ENCODE measurements at regions not wholly inside any gene's neighbourhood (a gene's known extent, or its start where the extent isn't known, plus 50 kb on each side); places are given as distances from the start of the nearest gene placed in this dataset.
"Not testable (repeated sequence)": the region's sequence is repeated elsewhere in the genome, so short reads cannot be mapped to it uniquely, and the experiment has no call there.

GRCh38 chr5:66382152-66382551 is 214.0 kb upstream of the MAST4 start:
- H3K9me3 ChIP-seq (ENCODE audit: control insufficient read depth in 1 of 2, low read length in 2 of 2) = no peaks in the 10 kb centered on the region
- no peak overlapping the region for H3K4me3 ChIP-seq (ENCODE audit: low read length in 2 of 2)
- H3K27ac ChIP-seq (ENCODE audit: low read depth, low read length) = no peak overlapping the region
- Mint-ChIP-seq H3K36me3 (no peaks in the 10 kb centered on the region), H3K9me3 (peaks cover 0 to 21% (median 16%) of the 10 kb centered on the region in 8 donors), H3K4me1 (no peaks in the 10 kb centered on the region), H3K27me3 (peaks cover 4% of the 10 kb centered on the region in 2 donors), H3K4me3 (no peak overlapping the region), H3K27ac (no peak overlapping the region)
- CTCF ChIA-PET (ENCODE audit: partially characterized antibody) = no interaction called here
- no peak for DNase-seq
- H3K36me3 ChIP-seq (ENCODE audit: insufficient read depth, low read length) = no peaks in the 10 kb centered on the region
- H3K27me3 ChIP-seq (ENCODE audit: insufficient read depth, low read length) = no peaks in the 10 kb centered on the region
- no peaks in the 10 kb centered on the region for H3K4me1 ChIP-seq (ENCODE audit: insufficient read depth, low read length)
- POLR2A ChIA-PET (ENCODE audit: partially characterized antibody) = no interaction called here
- intact Hi-C loops (cut with micrococcal nuclease) = no loop called here

DNA sequence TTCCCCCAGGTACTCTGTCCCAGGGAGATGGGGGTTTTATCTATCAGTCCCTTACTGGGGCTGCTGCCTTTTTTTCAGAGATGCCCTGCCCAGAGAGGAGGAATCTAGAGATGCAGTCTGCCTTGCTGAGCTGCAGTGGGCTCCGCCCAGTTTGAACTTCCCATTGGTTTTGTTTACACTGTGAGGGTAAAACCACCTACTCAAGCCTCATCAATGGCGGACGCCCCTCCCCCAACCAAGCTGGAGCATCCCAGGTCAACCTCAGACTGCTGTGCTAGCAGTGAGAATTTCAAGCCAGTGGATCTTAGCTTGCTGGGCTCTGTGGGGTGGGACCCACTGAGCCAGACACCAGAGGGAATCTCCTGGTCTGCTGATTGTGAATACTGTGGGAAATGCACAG is 191.0 kb upstream of the MAST4 start:
- H3K4me3 ChIP-seq (ENCODE audit: low read length in 2 of 2); CTCF ChIA-PET (ENCODE audit: partially characterized antibody); H3K4me1 ChIP-seq (ENCODE audit: insufficient read depth, low read length); H3K36me3 Mint-ChIP-seq; H3K27me3 ChIP-seq (ENCODE audit: insufficient read depth, low read length); H3K36me3 ChIP-seq (ENCODE audit: insufficient read depth, low read length); intact Hi-C loops (cut with micrococcal nuclease); H3K4me1 Mint-ChIP-seq; DNase-seq; H3K27ac ChIP-seq (ENCODE audit: low read depth, low read length); POLR2A ChIA-PET (ENCODE audit: partially characterized antibody); H3K9me3 ChIP-seq (ENCODE audit: control insufficient read depth in 1 of 2, low read length in 2 of 2); H3K27ac Mint-ChIP-seq; H3K9me3 Mint-ChIP-seq; H3K4me3 Mint-ChIP-seq: not testable (repeated sequence)
- peaks cover 4 to 11% of the 10 kb centered on the region in 2 donors for H3K27me3 Mint-ChIP-seq

- H3K36me3 Mint-ChIP-seq = no peaks in the 10 kb centered on the region
- ChIA-PET CTCF (ENCODE audit: partially characterized antibody) (no interaction called here), POLR2A (ENCODE audit: partially characterized antibody) (no interaction called here)
- H3K4me1 Mint-ChIP-seq = no peaks in the 10 kb centered on the region
- Histone ChIP-seq H3K4me3 (ENCODE audit: low read length in 2 of 2) (no peak overlapping the region), H3K36me3 (ENCODE audit: insufficient read depth, low read length) (no peaks in the 10 kb centered on the region), H3K27ac (ENCODE audit: low read depth, low read length) (no peak overlapping the region), H3K4me1 (ENCODE audit: insufficient read depth, low read length) (no peaks in the 10 kb centered on the region), H3K27me3 (ENCODE audit: insufficient read depth, low read length) (no peaks in the 10 kb centered on the region), H3K9me3 (ENCODE audit: control insufficient read depth in 1 of 2, low read length in 2 of 2) (no peaks in the 10 kb centered on the region)
- H3K9me3 Mint-ChIP-seq = peaks cover 0 to 5% (median 0%) of the 10 kb centered on the region in 8 donors
- no peak overlapping the region for H3K27ac Mint-ChIP-seq
- intact Hi-C loops (cut with micrococcal nuclease) = no loop called here
- H3K4me3 Mint-ChIP-seq = no peak overlapping the region
- DNase-seq = no peak
- peaks cover 4 to 11% of the 10 kb centered on the region in 2 donors for H3K27me3 Mint-ChIP-seq
These were observed 189.3 kb upstream of the MAST4 start for GRCh38 chr5:66406761-66407336.

DNA sequence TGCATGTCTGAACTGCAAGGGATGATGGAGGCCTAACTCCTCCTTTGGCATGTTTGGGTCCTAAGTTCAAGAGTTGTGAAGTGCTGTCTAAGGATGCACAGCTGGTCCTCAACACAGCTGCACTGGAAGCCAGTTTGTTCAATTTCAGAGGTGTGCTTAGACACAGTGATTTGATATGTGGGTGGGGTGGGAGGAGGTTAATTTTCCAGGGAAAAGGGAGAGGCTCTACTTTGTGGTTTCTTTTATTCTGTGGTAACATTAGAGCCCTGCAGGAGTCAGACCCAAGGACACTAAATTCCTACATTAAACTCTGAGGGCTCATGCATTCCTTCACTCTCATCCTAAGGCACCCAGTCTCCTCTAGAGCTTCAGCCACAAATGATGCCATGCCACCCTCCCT is 188.4 kb upstream of the MAST4 start:
- H3K4me3 ChIP-seq (ENCODE audit: low read length in 2 of 2) = no peak overlapping the region
- H3K27me3 ChIP-seq (ENCODE audit: insufficient read depth, low read length) = no peaks in the 10 kb centered on the region
- intact Hi-C loops (cut with micrococcal nuclease) = no loop called here
- no peak overlapping the region for H3K27ac ChIP-seq (ENCODE audit: low read depth, low read length)
- Mint-ChIP-seq H3K4me1 (no peaks in the 10 kb centered on the region), H3K27ac (no peak overlapping the region), H3K36me3 (no peaks in the 10 kb centered on the region), H3K9me3 (peaks cover 0 to 4% (median 0%) of the 10 kb centered on the region in 8 donors), H3K27me3 (peaks cover 3 to 9% of the 10 kb centered on the region in 2 donors), H3K4me3 (no peak overlapping the region)
- CTCF ChIA-PET (ENCODE audit: partially characterized antibody) = no interaction called here
- POLR2A ChIA-PET (ENCODE audit: partially characterized antibody) = no interaction called here
- DNase-seq = no peak
- H3K36me3 ChIP-seq (ENCODE audit: insufficient read depth, low read length) = no peaks in the 10 kb centered on the region
- H3K4me1 ChIP-seq (ENCODE audit: insufficient read depth, low read length) = no peaks in the 10 kb centered on the region
- H3K9me3 ChIP-seq (ENCODE audit: control insufficient read depth in 1 of 2, low read length in 2 of 2) = no peaks in the 10 kb centered on the region

DNA sequence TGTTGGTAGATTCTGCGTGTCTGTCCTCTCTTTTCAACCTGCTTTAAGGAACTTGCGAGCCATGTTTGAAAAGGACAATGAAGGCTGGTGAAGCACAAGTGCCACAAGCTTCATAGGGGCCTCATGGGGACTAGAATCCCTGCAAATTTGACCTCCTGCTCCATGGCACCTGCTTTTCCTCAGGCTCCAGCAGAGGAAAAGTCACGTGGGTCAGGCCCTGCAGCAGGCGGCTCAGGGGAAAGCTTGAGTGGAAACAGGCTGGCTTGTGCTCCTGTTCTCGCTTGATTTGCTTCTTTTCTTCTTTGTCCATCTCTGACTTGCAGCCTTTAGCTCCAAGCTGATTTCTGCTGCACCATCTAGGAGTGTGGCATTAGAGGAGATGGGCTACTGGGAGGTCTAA is 187.6 kb upstream of the MAST4 start:
- Mint-ChIP-seq H3K27me3 (peaks cover 2 to 8% of the 10 kb centered on the region in 2 donors), H3K4me3 (no peak overlapping the region), H3K27ac (no peak overlapping the region), H3K4me1 (no peaks in the 10 kb centered on the region), H3K9me3 (peaks cover 0 to 3% (median 0%) of the 10 kb centered on the region in 8 donors), H3K36me3 (no peaks in the 10 kb centered on the region)
- no peak overlapping the region for H3K4me3 ChIP-seq (ENCODE audit: low read length in 2 of 2)
- ChIA-PET CTCF (ENCODE audit: partially characterized antibody) (interaction anchor here (0.6 kb wide), 1 partner anchor 285 kb away, joined by 3 read pairs; no protein-coding TSS in a partner anchor), POLR2A (ENCODE audit: partially characterized antibody) (no interaction called here)
- no peak for DNase-seq
- H3K27ac ChIP-seq (ENCODE audit: low read depth, low read length) = no peak overlapping the region
- no peaks in the 10 kb centered on the region for H3K27me3 ChIP-seq (ENCODE audit: insufficient read depth, low read length)
- H3K36me3 ChIP-seq (ENCODE audit: insufficient read depth, low read length) = no peaks in the 10 kb centered on the region
- H3K4me1 ChIP-seq (ENCODE audit: insufficient read depth, low read length) = no peaks in the 10 kb centered on the region
- intact Hi-C loops (cut with micrococcal nuclease) = no loop called here
- H3K9me3 ChIP-seq (ENCODE audit: control insufficient read depth in 1 of 2, low read length in 2 of 2) = no peaks in the 10 kb centered on the region

GRCh38 chr5:66410122-66410521 is 186.1 kb upstream of the MAST4 start:
- no peak overlapping the region for H3K4me3 ChIP-seq (ENCODE audit: low read length in 2 of 2)
- Mint-ChIP-seq H3K4me1 (no peaks in the 10 kb centered on the region), H3K27ac (no peak overlapping the region), H3K27me3 (peaks cover 0 to 10% of the 10 kb centered on the region in 2 donors), H3K4me3 (no peak overlapping the region), H3K36me3 (no peaks in the 10 kb centered on the region), H3K9me3 (peaks cover 0 to 3% (median 0%) of the 10 kb centered on the region in 8 donors)
- H3K36me3 ChIP-seq (ENCODE audit: insufficient read depth, low read length) = no peaks in the 10 kb centered on the region
- no peak overlapping the region for H3K27ac ChIP-seq (ENCODE audit: low read depth, low read length)
- no peaks in the 10 kb centered on the region for H3K9me3 ChIP-seq (ENCODE audit: control insufficient read depth in 1 of 2, low read length in 2 of 2)
- CTCF ChIA-PET (ENCODE audit: partially characterized antibody) = interaction anchor here (0.7 kb wide), 1 partner anchor 15 kb away, joined by 3 read pairs; no protein-coding TSS in a partner anchor
- intact Hi-C loops (cut with micrococcal nuclease) = no loop called here
- POLR2A ChIA-PET (ENCODE audit: partially characterized antibody) = no interaction called here
- H3K27me3 ChIP-seq (ENCODE audit: insufficient read depth, low read length) = no peaks in the 10 kb centered on the region
- DNase-seq = no peak
- H3K4me1 ChIP-seq (ENCODE audit: insufficient read depth, low read length) = no peaks in the 10 kb centered on the region

DNA sequence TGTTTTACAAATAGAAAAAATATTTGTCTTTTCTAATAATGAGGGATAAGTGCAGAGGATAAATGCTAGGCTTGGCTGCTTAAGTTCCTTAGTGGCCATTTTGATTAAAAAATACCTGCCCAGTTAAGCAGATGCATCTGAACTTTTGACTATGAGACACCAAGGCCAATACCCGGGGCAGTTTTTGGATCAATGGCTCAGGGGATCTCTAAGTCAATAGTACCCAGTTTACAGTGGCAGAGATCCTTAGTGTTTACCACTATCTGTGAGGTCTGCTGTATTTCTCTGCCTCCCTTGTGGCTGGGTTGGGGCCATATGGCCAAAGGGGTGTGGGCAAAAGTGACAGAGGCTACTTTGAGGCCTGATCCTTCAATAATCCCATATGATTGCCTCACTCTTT is 184.5 kb upstream of the MAST4 start:
- ChIA-PET CTCF (ENCODE audit: partially characterized antibody) (no interaction called here), POLR2A (ENCODE audit: partially characterized antibody) (no interaction called here)
- Mint-ChIP-seq H3K27ac (no peak overlapping the region), H3K4me1 (no peaks in the 10 kb centered on the region), H3K4me3 (no peak overlapping the region), H3K9me3 (peaks cover 0 to 3% (median 0%) of the 10 kb centered on the region in 8 donors), H3K36me3 (no peaks in the 10 kb centered on the region), H3K27me3 (peaks cover 0 to 6% of the 10 kb centered on the region in 2 donors)
- Histone ChIP-seq H3K9me3 (ENCODE audit: control insufficient read depth in 1 of 2, low read length in 2 of 2) (no peaks in the 10 kb centered on the region), H3K27ac (ENCODE audit: low read depth, low read length) (no peak overlapping the region), H3K4me3 (ENCODE audit: low read length in 2 of 2) (no peak overlapping the region), H3K4me1 (ENCODE audit: insufficient read depth, low read length) (no peaks in the 10 kb centered on the region), H3K27me3 (ENCODE audit: insufficient read depth, low read length) (no peaks in the 10 kb centered on the region), H3K36me3 (ENCODE audit: insufficient read depth, low read length) (no peaks in the 10 kb centered on the region)
- intact Hi-C loops (cut with micrococcal nuclease) = no loop called here
- DNase-seq = no peak

- no peak overlapping the region for H3K27ac Mint-ChIP-seq
- POLR2A ChIA-PET (ENCODE audit: partially characterized antibody) = no interaction called here
- H3K36me3 Mint-ChIP-seq = no peaks in the 10 kb centered on the region
These were observed 182.3 kb upstream of the MAST4 start for GRCh38 chr5:66413931-66414330.

More at GRCh38 chr5:66413931-66414330, 182.3 kb upstream of the MAST4 start:
- intact Hi-C loops (cut with micrococcal nuclease) = no loop called here
- Histone ChIP-seq H3K9me3 (ENCODE audit: control insufficient read depth in 1 of 2, low read length in 2 of 2) (no peaks in the 10 kb centered on the region), H3K27ac (ENCODE audit: low read depth, low read length) (no peak overlapping the region), H3K27me3 (ENCODE audit: insufficient read depth, low read length) (no peaks in the 10 kb centered on the region), H3K36me3 (ENCODE audit: insufficient read depth, low read length) (no peaks in the 10 kb centered on the region), H3K4me3 (ENCODE audit: low read length in 2 of 2) (no peak overlapping the region), H3K4me1 (ENCODE audit: insufficient read depth, low read length) (no peaks in the 10 kb centered on the region)
- Mint-ChIP-seq H3K9me3 (peaks cover 0 to 3% (median 0%) of the 10 kb centered on the region in 8 donors), H3K4me3 (no peak overlapping the region), H3K27me3 (peaks cover 0 to 2% of the 10 kb centered on the region in 2 donors), H3K4me1 (no peaks in the 10 kb centered on the region)
- CTCF ChIA-PET (ENCODE audit: partially characterized antibody) = no interaction called here
- DNase-seq = no peak

Measured in CD4-positive, alpha-beta memory T cell (primary cell).